ENCODE measurements at regions not wholly inside any gene's neighbourhood (a gene's known extent, or its start where the extent isn't known, plus 50 kb on each side); places are given as distances from the start of the nearest gene placed in this dataset.
"Not testable (repeated sequence)": the region's sequence is repeated elsewhere in the genome, so short reads cannot be mapped to it uniquely, and the experiment has no call there.

DNA sequence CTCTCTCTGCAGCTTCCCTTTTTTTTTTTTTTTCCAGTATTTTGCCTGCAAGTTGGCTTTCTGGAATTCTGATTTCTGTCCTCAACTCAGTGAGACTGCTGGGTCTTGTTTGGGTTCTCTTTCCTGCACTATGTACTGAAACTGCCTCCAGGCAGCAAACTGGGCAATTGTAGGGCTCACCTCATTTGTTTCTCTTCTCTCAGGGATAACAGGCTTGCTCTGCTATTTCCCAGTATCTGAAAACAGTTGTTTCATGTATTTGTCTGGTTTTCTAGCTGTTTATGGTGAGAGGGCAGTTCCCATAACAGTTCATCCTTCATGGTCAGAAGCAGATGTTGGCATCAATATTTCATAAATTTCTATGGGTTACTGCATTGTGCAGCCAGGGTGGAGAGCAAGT, 206.0 kb downstream of the CYRIA start:
- no peak for ATAC-seq

DNA sequence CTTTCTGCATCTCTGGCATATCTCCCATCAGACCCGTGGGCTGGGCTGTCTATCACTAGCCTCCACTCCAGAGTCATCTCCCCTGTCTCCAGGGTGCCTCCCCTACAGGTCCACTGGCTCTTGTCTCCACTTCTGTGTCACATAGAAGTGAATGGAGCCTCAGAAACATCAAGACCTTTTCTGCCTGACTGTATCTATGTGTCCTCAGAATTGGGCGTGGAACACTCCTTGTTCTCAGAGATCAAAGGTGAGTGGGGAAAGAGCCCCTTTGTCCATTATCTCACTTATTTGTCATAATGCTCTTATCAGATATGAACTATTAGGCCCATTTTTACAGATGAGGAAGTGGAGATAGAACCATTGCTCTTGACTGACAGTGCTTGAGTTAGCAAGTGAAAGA, 211.0 kb downstream of the CYRIA start:
- no peak for ATAC-seq

DNA sequence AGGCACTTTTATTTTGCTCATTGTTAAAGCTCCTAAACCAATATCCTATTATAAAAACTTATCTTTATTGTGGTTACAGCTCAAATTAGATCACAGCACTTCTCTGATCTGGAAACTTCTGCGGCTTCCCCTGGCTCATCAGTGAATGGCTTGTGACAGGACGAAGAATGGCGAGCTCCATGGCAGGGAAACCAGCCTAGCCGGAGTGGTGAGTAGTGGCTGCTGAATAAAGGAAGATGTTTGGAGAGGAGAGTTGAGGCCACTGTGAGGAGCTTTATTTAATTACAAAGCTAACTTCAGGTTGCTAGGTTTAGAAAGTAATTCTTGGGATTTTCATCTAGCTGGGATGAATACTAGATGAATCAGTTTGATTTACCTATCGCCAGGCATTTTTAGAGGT, 213.5 kb downstream of the CYRIA start:
- no peak for ATAC-seq

DNA sequence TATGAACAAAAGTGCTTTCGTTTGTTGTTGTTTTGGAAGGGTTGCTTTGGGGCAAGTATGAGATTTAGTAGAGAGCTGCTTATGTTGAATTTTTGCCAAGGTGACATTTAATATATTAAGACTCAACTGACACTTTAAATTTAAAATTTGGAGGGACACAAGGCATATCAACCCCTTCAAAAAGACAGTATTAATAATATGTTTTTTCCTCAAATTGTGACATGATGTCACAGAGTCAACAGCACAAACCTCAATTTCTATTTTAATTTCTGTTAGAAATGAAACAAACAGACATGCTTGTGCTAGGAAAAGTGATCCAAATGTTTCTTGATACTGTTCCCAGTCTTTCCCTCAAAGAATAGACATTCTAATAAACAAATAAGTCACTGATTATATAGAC, 218.9 kb downstream of the CYRIA start:
- ATAC-seq: no peak

DNA sequence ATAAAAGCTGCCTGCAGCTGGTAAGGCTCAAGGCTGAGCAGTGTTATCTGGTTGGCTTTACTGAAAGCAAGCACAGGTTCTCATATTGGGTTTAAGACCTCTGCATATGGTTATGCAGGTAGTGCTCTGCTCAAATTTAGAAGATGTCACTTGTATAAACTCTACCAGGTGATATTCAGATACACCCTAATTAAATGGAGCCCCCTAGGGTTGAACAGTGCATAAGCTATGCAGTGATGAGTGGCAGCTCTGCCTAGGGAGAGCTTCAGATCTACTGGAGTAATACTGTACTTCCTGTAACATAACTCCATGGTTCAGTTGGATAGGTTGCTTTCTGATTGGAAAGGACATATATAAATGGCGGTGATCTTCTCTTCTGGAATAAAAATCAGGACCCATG, 222.7 kb downstream of the CYRIA start:
- no peak for ATAC-seq

DNA sequence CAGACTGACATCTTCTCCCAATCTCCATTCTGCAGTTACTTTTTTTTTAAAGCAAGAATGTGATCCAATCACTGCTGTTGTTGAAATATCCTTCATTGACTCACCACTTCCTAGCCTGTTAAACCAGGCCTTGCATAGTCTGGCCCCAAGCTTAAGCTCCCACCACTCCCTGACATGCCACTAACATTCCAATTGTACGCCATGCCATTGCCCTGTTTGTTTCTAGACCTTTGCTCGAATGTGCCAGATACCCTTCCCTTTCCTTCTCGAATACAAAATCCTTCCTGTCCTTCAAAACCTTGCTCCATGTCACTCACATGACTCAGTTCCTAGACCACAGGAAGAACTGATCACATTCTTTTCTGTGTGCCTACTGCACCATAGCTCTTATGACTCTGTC, 224.2 kb downstream of the CYRIA start:
- ATAC-seq: no peak

DNA sequence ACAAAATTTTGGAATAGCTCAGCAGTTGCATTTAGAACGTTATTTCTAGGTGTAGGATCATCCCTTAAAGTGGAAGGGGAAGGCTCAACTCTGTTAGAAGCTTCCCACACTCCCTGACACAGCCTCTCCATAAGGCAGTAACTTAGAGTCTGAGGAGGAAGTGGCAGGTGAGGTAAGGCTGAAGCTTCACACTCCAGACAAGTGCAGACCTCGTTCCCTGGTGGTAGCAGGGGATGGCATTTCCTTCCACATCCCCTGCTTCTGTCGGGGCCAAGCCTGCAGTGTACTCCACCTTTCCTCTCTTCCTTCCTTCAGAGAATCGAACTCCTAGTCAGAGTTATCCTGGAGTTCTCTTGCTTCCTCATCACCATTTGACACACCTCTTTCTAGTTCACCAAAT, 224.7 kb downstream of the CYRIA start:
- no peak for ATAC-seq

DNA sequence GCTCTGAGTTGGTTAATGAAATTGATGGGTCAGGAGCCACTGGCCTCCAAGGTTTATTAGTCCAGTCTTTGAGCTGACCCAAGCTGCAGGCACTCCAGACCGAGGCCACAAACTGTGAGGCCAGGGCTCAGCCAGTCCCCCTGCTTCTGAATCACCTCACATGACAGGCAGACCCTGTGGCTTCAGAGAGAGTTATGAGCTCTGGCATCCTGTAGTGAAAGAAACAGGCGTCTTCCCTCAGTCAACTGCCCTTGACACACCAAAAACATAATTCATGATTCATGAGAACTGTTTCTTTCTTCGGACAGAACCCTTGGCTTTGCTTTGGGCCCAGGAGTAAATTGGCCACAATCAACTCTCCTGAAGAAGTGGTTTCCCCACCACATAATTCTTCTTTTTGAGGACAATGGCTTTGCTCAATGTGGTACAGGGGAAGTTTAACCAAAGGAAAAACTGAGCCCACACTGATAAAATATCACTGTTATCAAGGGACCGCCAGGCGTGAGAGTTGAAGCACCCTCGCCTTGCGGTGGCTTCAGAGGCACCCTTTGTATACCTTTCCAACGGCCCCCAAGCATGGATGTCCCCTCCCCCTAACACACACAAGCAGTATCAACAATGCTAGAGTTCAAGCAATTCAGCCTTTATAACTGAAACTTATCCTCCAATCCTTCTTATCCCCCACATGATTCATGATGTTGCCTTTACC, 226.9 kb downstream of the CYRIA start:
- ATAC-seq: no peak

DNA sequence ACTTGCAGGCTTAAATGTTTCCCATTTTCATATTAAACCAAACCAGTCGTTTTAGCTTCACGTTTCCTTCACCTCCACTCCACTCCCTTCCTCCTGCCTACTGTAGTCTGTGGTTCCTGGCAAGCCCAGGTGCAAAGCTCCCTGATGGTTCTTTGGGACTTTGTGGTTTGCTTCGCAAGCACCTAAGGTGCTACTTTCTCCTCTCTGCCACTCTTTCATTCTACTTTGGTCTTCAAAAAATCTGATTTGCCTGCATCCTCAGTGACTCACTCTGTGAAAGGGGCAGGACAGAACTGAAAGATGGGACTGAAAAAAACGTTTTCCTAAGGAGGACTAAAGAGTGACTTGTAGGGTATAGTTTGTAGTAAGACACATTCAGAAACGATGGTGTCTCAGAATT, 228.4 kb downstream of the CYRIA start:
- no peak for ATAC-seq

DNA sequence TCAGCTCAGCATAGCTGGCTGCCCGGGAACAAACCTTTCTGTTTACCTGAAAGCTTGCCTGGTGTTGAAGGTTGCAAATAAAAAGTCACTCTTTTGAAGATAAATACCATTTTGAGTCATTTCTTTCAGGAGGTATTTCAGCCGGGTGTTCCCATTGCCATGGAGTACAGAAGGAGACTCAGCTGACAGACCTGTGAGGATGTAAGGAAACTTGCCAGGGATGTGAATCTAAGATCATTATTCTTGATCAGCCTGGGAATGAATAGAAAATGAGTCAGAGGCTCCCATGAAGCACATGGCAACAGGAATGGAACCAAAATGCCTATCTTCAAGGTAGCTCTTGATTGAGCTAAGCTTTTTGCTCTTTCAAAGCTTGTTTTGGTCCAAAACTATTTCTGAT, 231.2 kb downstream of the CYRIA start:
- no peak for ATAC-seq

DNA sequence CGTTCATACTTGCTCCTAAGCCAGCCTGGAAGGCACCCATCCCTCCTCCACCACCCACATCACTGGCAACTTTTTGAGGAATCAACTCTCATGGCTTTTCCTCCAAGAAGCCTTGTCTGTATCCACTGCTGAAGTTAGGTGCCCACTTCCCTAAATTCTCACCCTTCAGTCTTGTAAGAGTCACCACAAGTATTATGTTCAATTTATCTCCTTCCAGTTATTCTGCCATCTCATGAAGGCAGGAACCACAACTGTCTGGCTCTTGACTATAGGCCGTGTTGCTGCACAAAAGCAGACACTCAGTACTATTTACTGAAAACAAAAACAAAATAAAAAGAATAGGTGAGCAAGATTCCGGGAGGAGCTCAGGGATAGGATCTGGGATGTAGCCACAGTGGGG, 234.8 kb downstream of the CYRIA start:
- ATAC-seq: no peak

DNA sequence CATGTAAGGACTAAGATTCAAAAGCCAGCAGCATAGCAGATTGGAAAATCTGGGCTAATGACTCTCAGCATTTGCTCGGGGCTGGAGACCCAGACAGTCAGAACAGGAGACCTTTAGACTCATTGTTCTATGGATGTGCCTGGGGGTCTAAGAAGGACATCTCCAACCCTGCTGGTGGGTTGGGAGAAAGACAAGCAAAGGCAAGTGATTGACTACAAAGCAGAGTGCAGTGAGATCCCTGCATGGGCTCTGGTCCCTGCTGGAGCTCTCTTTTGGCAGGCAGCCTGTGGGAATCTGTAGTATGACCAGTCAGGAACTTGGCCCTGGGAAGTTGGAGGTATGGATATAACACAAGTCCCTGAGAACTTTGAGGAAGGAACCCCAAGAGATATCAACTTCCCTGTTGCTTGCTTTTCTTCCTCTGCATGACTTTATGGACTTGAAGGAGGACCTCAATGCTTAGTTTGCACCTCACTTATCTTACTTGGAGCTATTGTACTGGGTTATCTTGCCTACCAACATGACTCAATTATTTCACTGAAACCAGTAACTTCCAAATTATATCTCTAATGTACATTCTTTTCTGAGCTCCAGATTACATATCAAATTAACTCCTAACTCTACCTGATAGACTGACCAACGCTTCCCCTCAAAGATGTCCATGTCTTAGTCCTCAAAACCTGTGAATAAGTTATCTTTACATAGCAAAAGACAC, 236.0 kb downstream of the CYRIA start:
- ATAC-seq: no peak

DNA sequence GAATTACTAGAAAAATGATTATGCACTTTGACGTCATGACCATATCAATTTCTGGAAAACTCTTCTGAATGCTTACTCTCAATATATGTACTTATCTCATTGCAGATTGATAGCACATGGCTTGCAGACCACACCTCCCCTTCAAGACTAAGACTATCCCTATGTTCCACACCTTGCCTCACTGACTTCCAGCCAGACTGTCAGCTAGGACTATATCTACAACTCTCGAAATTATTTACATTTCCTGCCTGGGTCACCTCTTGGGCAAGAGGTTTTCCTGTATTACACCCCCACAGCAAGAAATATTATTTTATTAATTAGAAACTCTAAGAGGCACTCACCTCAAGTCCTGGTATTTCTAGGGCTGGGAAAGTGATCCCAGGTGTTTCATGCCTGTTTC, 236.6 kb downstream of the CYRIA start:
- ATAC-seq: no peak

DNA sequence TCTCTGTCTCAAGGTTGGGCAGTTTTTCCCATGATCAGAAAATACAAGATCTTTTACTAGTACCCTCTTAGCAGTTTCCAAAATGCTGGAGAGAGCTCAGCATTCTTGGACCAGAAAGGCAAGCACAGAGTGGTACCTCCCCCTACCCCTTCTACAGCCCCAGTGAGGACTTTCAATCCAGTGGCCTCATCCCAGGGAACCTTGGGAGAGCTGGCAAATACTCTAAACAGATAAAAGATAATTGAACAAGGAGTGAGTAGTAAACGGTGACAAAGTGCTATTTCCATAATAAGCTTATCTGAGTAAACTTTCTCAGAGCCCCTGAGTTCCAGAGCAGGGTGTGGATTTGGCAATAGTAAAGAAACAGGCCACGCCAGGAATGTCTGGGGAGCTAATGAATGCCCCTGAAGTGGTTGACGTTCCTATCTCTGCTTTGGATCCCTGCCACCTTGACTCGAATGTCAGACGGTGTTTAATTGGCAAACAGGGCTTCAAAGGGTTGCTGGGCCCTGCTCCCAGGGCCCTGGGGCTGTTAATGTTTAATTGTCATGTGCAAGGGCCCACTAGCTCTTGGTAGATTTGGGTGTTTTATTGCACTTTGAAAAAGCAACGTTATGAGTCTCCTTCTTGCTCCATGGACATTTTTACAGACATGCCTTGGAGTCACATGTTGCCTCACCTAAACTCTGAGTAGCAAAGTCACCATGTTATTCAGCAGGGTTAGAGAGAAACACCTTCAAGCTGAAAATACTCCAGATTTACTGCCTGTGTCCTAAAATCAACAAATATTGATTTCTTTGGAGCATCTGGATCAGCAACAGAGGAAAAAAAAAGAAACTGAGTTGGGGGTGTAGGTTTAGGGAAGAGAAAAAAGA, 239.9 kb downstream of the CYRIA start:
- no peak for ATAC-seq

DNA sequence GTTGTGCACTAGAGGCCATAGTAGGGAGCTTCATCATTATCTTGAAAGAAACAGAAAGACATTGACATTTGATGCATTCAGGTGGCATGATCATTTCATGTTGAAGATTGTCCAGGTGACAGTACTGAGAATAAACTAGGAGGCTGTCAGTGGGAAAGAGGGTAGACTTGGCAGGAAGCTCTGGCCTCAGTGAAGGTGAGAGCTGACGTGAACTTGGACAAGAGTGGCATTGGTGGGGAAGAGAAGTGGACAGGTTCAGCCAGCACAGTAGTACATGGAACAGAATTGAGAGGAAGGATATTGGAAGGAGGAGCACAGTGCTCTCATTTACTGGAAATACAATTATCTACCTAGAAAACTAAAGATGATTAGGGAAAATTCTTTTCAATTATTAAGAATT, 245.2 kb downstream of the CYRIA start:
- no peak for ATAC-seq

DNA sequence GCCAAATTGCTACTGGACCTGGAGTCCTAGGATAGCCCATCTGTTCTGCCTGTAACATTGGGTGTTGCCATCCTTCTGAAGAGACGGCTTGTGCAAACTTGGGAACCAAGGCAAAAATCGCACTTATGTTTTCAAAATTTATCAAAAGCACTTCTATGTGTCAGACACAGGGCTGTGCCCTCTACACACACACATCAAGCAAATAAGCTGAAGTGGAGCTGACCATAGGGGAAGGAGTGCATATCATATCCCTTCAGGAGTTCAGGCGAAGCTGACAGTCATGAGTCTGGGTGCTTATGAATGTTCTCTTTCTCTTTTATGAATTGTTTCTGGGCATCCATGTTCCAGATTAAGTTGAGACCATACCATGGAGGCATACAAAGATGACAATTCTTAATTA, 247.9 kb downstream of the CYRIA start:
- ATAC-seq: no peak

DNA sequence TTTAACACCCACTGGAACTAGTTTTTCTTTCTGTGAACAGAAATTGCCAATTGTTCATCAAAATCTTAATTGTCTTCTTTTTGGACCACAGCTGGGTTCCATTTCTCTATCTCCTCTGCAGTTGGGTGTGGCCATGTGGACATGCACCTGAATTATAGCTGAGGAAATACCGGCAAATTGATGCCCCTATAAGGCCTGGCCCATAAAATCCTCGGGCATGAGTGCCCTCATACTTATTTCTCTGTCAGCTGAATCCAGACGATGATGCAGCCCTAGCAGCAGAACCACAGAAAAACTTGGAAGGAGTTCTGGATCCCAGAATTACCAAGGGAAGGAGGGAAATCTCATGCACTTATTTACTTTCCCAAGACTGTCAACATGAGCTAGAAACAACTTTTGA, 249.0 kb downstream of the CYRIA start:
- ATAC-seq: no peak

DNA sequence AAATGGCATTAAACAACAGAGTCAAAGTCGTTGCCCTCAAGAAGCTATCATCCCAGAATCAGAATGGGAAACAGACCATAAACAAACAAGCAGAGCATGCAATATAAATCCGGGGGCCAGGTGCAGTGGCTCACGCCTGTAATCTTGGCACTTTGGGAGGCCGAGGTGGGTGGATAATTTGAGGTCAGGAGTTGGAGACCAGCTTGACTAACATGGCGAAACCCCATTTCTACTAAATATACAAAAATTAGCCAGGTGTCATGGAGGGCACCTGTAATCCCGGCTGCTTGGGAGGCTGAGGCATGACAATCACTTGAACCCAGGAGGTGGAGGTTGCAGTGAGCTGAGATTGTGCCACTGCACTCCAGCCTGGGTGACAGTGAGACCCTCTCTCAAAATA, 249.8 kb downstream of the CYRIA start:
- ATAC-seq: not testable (repeated sequence)

DNA sequence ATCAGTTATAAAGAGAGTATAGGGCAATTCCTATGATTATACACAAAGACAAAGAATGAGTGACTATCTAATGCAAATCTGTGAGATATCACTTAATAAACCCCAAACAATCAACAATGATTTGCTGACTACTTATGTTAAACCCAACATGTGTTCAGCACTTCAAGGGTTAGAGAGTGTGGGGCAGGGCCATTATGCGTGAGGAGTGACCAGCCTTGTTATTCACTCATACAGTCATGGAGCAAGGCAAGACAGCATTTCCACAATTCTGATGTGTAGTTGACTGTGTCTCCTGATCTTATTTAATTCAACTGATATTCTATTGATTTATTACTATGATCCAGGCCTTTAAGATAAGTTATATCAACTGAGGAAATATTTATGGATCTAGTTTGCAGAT, 251.7 kb downstream of the CYRIA start:
- ATAC-seq: no peak

DNA sequence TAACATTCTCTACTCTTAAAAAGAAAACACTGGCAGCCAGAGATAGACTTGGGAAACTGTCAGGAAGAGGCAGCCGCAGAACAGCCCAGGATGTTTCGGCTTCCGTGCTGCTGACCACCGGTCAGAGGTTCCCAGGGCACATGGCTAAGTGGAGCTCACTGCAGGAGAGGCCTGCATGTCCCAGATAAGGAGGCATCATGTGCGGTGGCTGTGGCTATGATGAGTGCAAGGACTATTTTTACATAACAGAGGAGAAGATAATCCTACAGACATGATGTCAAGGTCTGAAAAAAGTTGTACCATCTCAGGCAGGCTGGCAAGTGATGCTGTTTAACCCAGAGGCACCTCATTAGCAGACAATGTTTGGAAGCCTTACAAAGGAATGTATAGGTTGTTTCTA, 252.3 kb downstream of the CYRIA start:
- ATAC-seq: no peak

DNA sequence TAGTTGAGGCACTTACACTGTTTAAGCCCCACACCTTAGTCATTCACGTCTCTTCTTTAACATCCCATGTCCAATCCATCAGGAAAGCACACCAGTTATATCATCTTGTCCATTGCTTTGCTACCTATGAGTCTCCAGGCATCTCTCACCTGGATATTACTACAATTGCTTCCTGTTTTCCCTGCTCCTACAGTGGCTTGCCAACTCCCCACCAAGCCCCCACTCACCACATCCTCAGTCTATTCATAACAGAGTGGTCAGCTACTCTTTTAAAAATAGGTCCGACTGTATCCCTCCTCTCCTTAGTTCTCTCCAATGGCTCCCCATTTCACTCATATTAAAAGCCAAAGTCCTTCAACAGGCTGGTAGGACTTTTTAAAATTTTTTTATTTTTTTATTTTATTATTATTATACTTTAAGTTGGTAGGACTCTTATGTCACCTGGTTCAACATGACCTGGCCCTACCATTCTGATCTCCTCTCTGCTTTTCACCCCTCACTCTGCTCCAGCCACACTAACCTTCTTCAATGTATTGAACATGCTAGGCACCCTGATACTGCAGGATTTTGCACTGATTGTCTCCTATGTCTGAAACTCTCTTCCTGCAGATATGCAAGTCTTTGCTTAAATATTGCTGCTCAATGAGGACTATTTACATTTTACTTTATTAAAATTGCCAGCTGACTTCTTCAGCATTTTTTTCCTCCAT, 253.2 kb downstream of the CYRIA start:
- no peak for ATAC-seq

DNA sequence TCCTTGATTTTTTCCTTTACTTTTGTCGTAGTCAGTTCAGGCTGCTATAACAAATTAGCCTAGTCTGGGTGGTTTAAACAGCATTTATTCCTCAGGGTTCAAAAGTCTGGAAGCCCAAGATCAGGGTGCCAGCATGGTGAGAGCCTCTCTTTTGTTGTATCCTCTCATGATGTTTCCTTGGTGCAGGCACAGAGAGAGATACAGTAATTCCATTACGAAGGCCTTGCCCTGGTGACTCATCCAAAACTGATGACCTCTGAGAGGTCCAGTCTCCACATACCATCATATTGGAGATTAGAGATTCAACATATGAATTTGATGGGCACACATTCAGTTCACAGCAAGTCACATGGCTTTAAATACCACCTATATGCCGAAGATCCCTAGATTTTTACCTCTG, 253.8 kb downstream of the CYRIA start:
- no peak for ATAC-seq

DNA sequence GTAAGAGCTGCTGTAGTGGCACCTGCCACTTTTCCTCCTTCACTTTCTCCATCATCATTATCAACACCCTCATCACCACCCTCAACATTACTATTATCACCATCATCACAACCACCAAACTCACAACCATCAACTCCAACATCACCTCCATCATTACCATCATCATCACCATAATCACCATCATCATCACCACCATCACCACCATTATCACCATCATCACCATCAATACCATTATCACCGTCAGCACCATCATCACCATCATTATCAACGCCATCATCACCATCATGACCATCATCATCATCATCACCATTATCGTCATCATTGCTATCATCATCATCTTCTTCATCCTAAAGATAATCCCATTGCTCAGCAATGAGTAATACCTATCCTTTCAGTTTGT, 255.8 kb downstream of the CYRIA start:
- ATAC-seq: no peak
